Sigmoid colon (tissue), 4 donors: ENCODE measurements at regions not wholly inside any gene's neighbourhood (a gene's known extent, or its start where the extent isn't known, plus 50 kb on each side); places are given as distances from the start of the nearest gene placed in this dataset.

Experiments
- CTCF ChIP-seq, 4 experiments: fragments of 450-650 bp in 3 of 4; fragments of 200-600 bp in 1 of 4; IDR thresholded peaks; one replicate each; pipeline ENCODE4 v1.5.1; 2016 to 2019; ENCODE audit warnings: antibody characterized with exemption in 4 of 4, mild to moderate bottlenecking in 3 of 4, moderate library complexity in 2 of 4
- EP300 ChIP-seq, 4 donors: sonication (generic); formaldehyde crosslinking; IDR thresholded peaks; one replicate each; pipeline ENCODE4 v1.6.1; 2017; ENCODE audit warnings: antibody characterized with exemption in 4 of 4
- POLR2A ChIP-seq, 2 donors: fragments of 450-650 bp; IDR thresholded peaks; one replicate each; pipeline ENCODE4 v1.6.1; 2016; ENCODE audit warnings: antibody characterized with exemption in 2 of 2, mild to moderate bottlenecking in 2 of 2, moderate library complexity in 2 of 2

- no peak for TF ChIP-seq CTCF (IDR thresholded peaks at IDR 0.05)
- no peak for TF ChIP-seq POLR2A (IDR thresholded peaks at IDR 0.05)
- TF ChIP-seq EP300 (IDR thresholded peaks at IDR 0.05) = no peak
Measured at GRCh38 chr2:166695154-166695553, 193.1 kb upstream of the XIRP2 start.
